ENCODE measurements at regions not wholly inside any gene's neighbourhood (a gene's known extent, or its start where the extent isn't known, plus 50 kb on each side); places are given as distances from the start of the nearest gene placed in this dataset.
A peak's percentile ranks its signal among the peaks of the same experiment; 100 is the strongest.

GRCh38 chr5:117103703-117104102 is 529.1 kb upstream of the SEMA6A start:
- in situ Hi-C loops (cut with MboI; ENCODE audit: low pct_unique_long_range_greater_than_20kb in 2 of 9, low sequenced_read_pairs in 9 of 9, unreplicated experiment in 9 of 9): no loop called here
- Histone ChIP-seq H3K4me1 (replicated peaks in 1 of 2) (peaks cover 2 to 4% of the 10 kb centered on the region in 2 donors), H3K4me3 (no peak overlapping the region), H3K27ac (no peak overlapping the region)
- 0 to 71% (median 24%) methylated on average over 1 to 4 of the region's 4 CpGs; no CpG with 5 or more reads in 1 of the 10 experiments for WGBS, 10 experiments
- ATAC-seq (replicated peaks in 6 of 8): peak in 6 of 8 experiments; percentile 64 to 90 (median 82)

- ATAC-seq (replicated peaks in 6 of 8): no peak
- H3K27ac ChIP-seq: no peak overlapping the region
- no peak overlapping the region for H3K4me3 ChIP-seq
These were observed 528.0 kb upstream of the SEMA6A start for GRCh38 chr5:117102591-117102990.

GRCh38 chr5:117100176-117100575 is 525.6 kb upstream of the SEMA6A start:
- in situ Hi-C loops (cut with MboI; ENCODE audit: low pct_unique_long_range_greater_than_20kb in 2 of 9, low sequenced_read_pairs in 9 of 9, unreplicated experiment in 9 of 9): no loop called here
- Histone ChIP-seq H3K27ac (no peak overlapping the region), H3K4me3 (no peak overlapping the region), H3K4me1 (replicated peaks in 1 of 2) (peaks cover 22 to 25% of the 10 kb centered on the region in 2 donors)
- 0 to 100% (median 92%) methylated on average over 1 of the region's 1 CpG; no CpG with 5 or more reads in 6 of the 10 experiments for WGBS, 10 experiments
- no peak for ATAC-seq (replicated peaks in 6 of 8)

More at GRCh38 chr5:117102591-117102990, 528.0 kb upstream of the SEMA6A start:
- peaks cover 2 to 4% of the 10 kb centered on the region in 2 donors for H3K4me1 ChIP-seq (replicated peaks in 1 of 2)
- in situ Hi-C loops (cut with MboI; ENCODE audit: low pct_unique_long_range_greater_than_20kb in 2 of 9, low sequenced_read_pairs in 9 of 9, unreplicated experiment in 9 of 9): no loop called here

GRCh38 chr5:117098094-117098493 is 523.5 kb upstream of the SEMA6A start:
- ATAC-seq (replicated peaks in 6 of 8): no peak
- no peak overlapping the region for H3K4me3 ChIP-seq
- H3K4me1 ChIP-seq (replicated peaks in 1 of 2): peaks cover 20 to 23% of the 10 kb centered on the region in 2 donors
- 20 to 100% (median 91%) methylated on average over 1 to 3 of the region's 3 CpGs for WGBS, 10 experiments
- in situ Hi-C loops (cut with MboI; ENCODE audit: low pct_unique_long_range_greater_than_20kb in 2 of 9, low sequenced_read_pairs in 9 of 9, unreplicated experiment in 9 of 9): no loop called here
- no peak overlapping the region for H3K27ac ChIP-seq

- ATAC-seq (replicated peaks in 6 of 8): peak in 5 of 8 experiments; percentile 25 to 52 (median 44)
- H3K4me3 ChIP-seq: no peak overlapping the region
- 18 to 55% (median 37%) methylated on average over 3 to 10 of the region's 10 CpGs for WGBS, 10 experiments
- no peak overlapping the region for H3K27ac ChIP-seq
- in situ Hi-C loops (cut with MboI; ENCODE audit: low pct_unique_long_range_greater_than_20kb in 2 of 9, low sequenced_read_pairs in 9 of 9, unreplicated experiment in 9 of 9): no loop called here
- H3K4me1 ChIP-seq (replicated peaks in 1 of 2): peaks cover 20 to 23% of the 10 kb centered on the region in 2 donors
These were observed 521.0 kb upstream of the SEMA6A start for GRCh38 chr5:117095346-117096332.

- no peak for ATAC-seq (replicated peaks in 6 of 8)
- in situ Hi-C loops (cut with MboI; ENCODE audit: low pct_unique_long_range_greater_than_20kb in 2 of 9, low sequenced_read_pairs in 9 of 9, unreplicated experiment in 9 of 9): no loop called here
- 67 to 100% (median 98%) methylated on average over 1 to 8 of the region's 17 CpGs; no CpG with 5 or more reads in 3 of the 10 experiments for WGBS, 10 experiments
These were observed 519.6 kb upstream of the SEMA6A start for GRCh38 chr5:117094114-117094815.

GRCh38 chr5:117093653-117094052 is 519.0 kb upstream of the SEMA6A start:
- WGBS, 10 experiments: 0 to 100% (median 83%) methylated on average over 1 to 5 of the region's 12 CpGs; no CpG with 5 or more reads in 3 of the 10 experiments
- H3K4me1 ChIP-seq (replicated peaks in 1 of 2): peaks cover 20 to 23% of the 10 kb centered on the region in 2 donors
- no peak overlapping the region for H3K27ac ChIP-seq
- ATAC-seq (replicated peaks in 6 of 8): no peak
- in situ Hi-C loops (cut with MboI; ENCODE audit: low pct_unique_long_range_greater_than_20kb in 2 of 9, low sequenced_read_pairs in 9 of 9, unreplicated experiment in 9 of 9): no loop called here
- no peak overlapping the region for H3K4me3 ChIP-seq

More at GRCh38 chr5:117094114-117094815, 519.6 kb upstream of the SEMA6A start:
- no peak overlapping the region for H3K4me3 ChIP-seq
- H3K4me1 ChIP-seq (replicated peaks in 1 of 2): peaks cover 20 to 23% of the 10 kb centered on the region in 2 donors
- no peak overlapping the region for H3K27ac ChIP-seq

- Histone ChIP-seq H3K4me3 (no peak overlapping the region), H3K4me1 (replicated peaks in 1 of 2) (peaks cover 0 to under 1% of the 10 kb centered on the region in 2 donors), H3K27ac (no peak overlapping the region)
- no peak for ATAC-seq (replicated peaks in 6 of 8)
- in situ Hi-C loops (cut with MboI; ENCODE audit: low pct_unique_long_range_greater_than_20kb in 2 of 9, low sequenced_read_pairs in 9 of 9, unreplicated experiment in 9 of 9): no loop called here
- WGBS, 10 experiments: 0 to 100% (median 53%) methylated on average over 1 to 2 of the region's 2 CpGs
These were observed 514.4 kb upstream of the SEMA6A start for GRCh38 chr5:117089001-117089400.

- in situ Hi-C loops (cut with MboI; ENCODE audit: low pct_unique_long_range_greater_than_20kb in 2 of 9, low sequenced_read_pairs in 9 of 9, unreplicated experiment in 9 of 9): no loop called here
- 25 to 100% (median 85%) methylated on average over 1 to 2 of the region's 2 CpGs; no CpG with 5 or more reads in 2 of the 10 experiments for WGBS, 10 experiments
- no peak for ATAC-seq (replicated peaks in 6 of 8)
- no peak overlapping the region for H3K27ac ChIP-seq
- no peak overlapping the region for H3K4me3 ChIP-seq
- H3K4me1 ChIP-seq (replicated peaks in 1 of 2): peaks cover 2 to 5% of the 10 kb centered on the region in 2 donors
These were observed 513.6 kb upstream of the SEMA6A start for GRCh38 chr5:117088176-117088575.

GRCh38 chr5:117084067-117084466 is 509.4 kb upstream of the SEMA6A start:
- in situ Hi-C loops (cut with MboI; ENCODE audit: low pct_unique_long_range_greater_than_20kb in 2 of 9, low sequenced_read_pairs in 9 of 9, unreplicated experiment in 9 of 9): no loop called here
- ATAC-seq (replicated peaks in 6 of 8): peak in 3 of 8 experiments; percentile 51 to 70 (median 63)
- Histone ChIP-seq H3K4me3 (no peak overlapping the region), H3K27ac (no peak overlapping the region), H3K4me1 (replicated peaks in 1 of 2) (peaks cover 4 to 17% of the 10 kb centered on the region in 2 donors)

- WGBS, 10 experiments: 0 to 40% (median 14%) methylated on average over 1 of the region's 1 CpG; no CpG with 5 or more reads in 5 of the 10 experiments
- H3K4me3 ChIP-seq: no peak overlapping the region
- H3K4me1 ChIP-seq (replicated peaks in 1 of 2): peaks cover 4 to 17% of the 10 kb centered on the region in 2 donors
- peak in 5 of 8 experiments; percentile 61 to 81 (median 72) for ATAC-seq (replicated peaks in 6 of 8)
- in situ Hi-C loops (cut with MboI; ENCODE audit: low pct_unique_long_range_greater_than_20kb in 2 of 9, low sequenced_read_pairs in 9 of 9, unreplicated experiment in 9 of 9): no loop called here
- no peak overlapping the region for H3K27ac ChIP-seq
These were observed 508.4 kb upstream of the SEMA6A start for GRCh38 chr5:117082977-117083376.

- H3K27ac ChIP-seq: no peak overlapping the region
- WGBS, 10 experiments: 42 to 100% (median 83%) methylated on average over 1 to 2 of the region's 2 CpGs; no CpG with 5 or more reads in 3 of the 10 experiments
- H3K4me3 ChIP-seq: no peak overlapping the region
- ATAC-seq (replicated peaks in 6 of 8): no peak
- in situ Hi-C loops (cut with MboI; ENCODE audit: low pct_unique_long_range_greater_than_20kb in 2 of 9, low sequenced_read_pairs in 9 of 9, unreplicated experiment in 9 of 9): no loop called here
- H3K4me1 ChIP-seq (replicated peaks in 1 of 2): peaks cover 0 to 5% of the 10 kb centered on the region in 2 donors
These were observed 502.5 kb upstream of the SEMA6A start for GRCh38 chr5:117077142-117077541.

- ATAC-seq (replicated peaks in 6 of 8): no peak
- Histone ChIP-seq H3K4me3 (no peak overlapping the region), H3K4me1 (replicated peaks in 1 of 2) (no peaks in the 10 kb centered on the region), H3K27ac (no peak overlapping the region)
- in situ Hi-C loops (cut with MboI; ENCODE audit: low pct_unique_long_range_greater_than_20kb in 2 of 9, low sequenced_read_pairs in 9 of 9, unreplicated experiment in 9 of 9): no loop called here
- WGBS, 10 experiments: 0 to 92% (median 44%) methylated on average over 1 to 2 of the region's 2 CpGs; no CpG with 5 or more reads in 3 of the 10 experiments
These were observed 497.8 kb upstream of the SEMA6A start for GRCh38 chr5:117072439-117072838.

Data from motor neuron (in vitro differentiated cells).